Renal cortical epithelial cell (primary cell): ENCODE measurements at regions not wholly inside any gene's neighbourhood (a gene's known extent, or its start where the extent isn't known, plus 50 kb on each side); places are given as distances from the start of the nearest gene placed in this dataset.

Experiments
- DNase-seq: peaks from one replicate; pipeline ENCODE4 v3.0.0-alpha.2; 2011; ENCODE audit warnings: low read depth

- DNase-seq, result no peak
Observed at GRCh38 chr16:81185416-81185815, 53.1 kb upstream of the BCO1 start.

- peak; percentile 96 for DNase-seq
Observed at GRCh38 chr16:81181013-81181720, 57.3 kb upstream of the BCO1 start.

- no peak for DNase-seq
Observed at GRCh38 chr16:81180578-81180977, 57.9 kb upstream of the BCO1 start.

- DNase-seq, result no peak
Observed at GRCh38 chr16:81179219-81179618, 59.3 kb upstream of the BCO1 start.

- peak; percentile 4 for DNase-seq
Observed at GRCh38 chr16:81175325-81175891, 63.1 kb upstream of the BCO1 start.

GRCh38 chr16:81174644-81175324 is 63.7 kb upstream of the BCO1 start:
- DNase-seq, result peak; percentile 15

GRCh38 chr16:81172769-81173658 is 65.5 kb upstream of the BCO1 start:
- DNase-seq, result no peak

GRCh38 chr16:81170824-81171223 is 67.7 kb upstream of the BCO1 start:
- DNase-seq, result peak; percentile 9

GRCh38 chr16:81168406-81168805 is 70.1 kb upstream of the BCO1 start:
- no peak for DNase-seq

GRCh38 chr16:81167851-81168250 is 70.6 kb upstream of the BCO1 start:
- DNase-seq, result no peak

GRCh38 chr16:81166417-81167300 is 70.5 kb upstream of the GCSH start:
- DNase-seq, result no peak

GRCh38 chr16:81165411-81166097 is 69.4 kb upstream of the GCSH start:
- DNase-seq, result no peak

GRCh38 chr16:81164958-81165357 is 68.8 kb upstream of the GCSH start:
- no peak for DNase-seq

- no peak for DNase-seq
Observed at GRCh38 chr16:81164481-81164880, 68.3 kb upstream of the GCSH start.

GRCh38 chr16:81163671-81164070 is 67.5 kb upstream of the GCSH start:
- no peak for DNase-seq

- peak; percentile 22 for DNase-seq
Observed at GRCh38 chr16:81158964-81159363, 62.8 kb upstream of the GCSH start.

- DNase-seq, result no peak
Observed at GRCh38 chr16:81155769-81156168, 59.6 kb upstream of the GCSH start.

GRCh38 chr16:81151648-81152310 is 55.6 kb upstream of the GCSH start:
- DNase-seq, result no peak

- DNase-seq, result no peak
Observed at GRCh38 chr16:81149614-81150013, 53.4 kb upstream of the GCSH start.

GRCh38 chr16:81148277-81148676 is 52.1 kb upstream of the GCSH start:
- DNase-seq, result no peak
